Neural crest cell (in vitro differentiated cells): ENCODE measurements at regions not wholly inside any gene's neighbourhood (a gene's known extent, or its start where the extent isn't known, plus 50 kb on each side); places are given as distances from the start of the nearest gene placed in this dataset.

Source experiments
- DNase-seq: peaks from one replicate; pipeline ENCODE4 v3.0.0; 2021; ENCODE audit warnings: low read depth, mixed read lengths, low spot score
- H3K27ac Mint-ChIP-seq: one replicate; pipeline ENCODE4 v1.8.0; 2021; ENCODE audit warnings: mild to moderate bottlenecking, mixed read lengths; ENCODE audit not compliant: unreplicated experiment
- H3K27me3 Mint-ChIP-seq: 2 replicates; pipeline ENCODE4 v1.8.0; 2021; ENCODE audit warnings: low read depth, mild to moderate bottlenecking, mixed read lengths
- H3K36me3 Mint-ChIP-seq: 2 replicates; pipeline ENCODE4 v1.8.0; 2021; ENCODE audit warnings: low read depth, mild to moderate bottlenecking, mixed read lengths
- H3K4me1 Mint-ChIP-seq: 2 replicates; pipeline ENCODE4 v1.8.0; 2021; ENCODE audit warnings: mixed read lengths
- H3K4me3 Mint-ChIP-seq: one replicate; pipeline ENCODE4 v1.8.0; 2021; ENCODE audit warnings: mild to moderate bottlenecking, mixed read lengths
- H3K9me3 Mint-ChIP-seq: 2 replicates; pipeline ENCODE4 v1.8.0; 2021; ENCODE audit warnings: mixed read lengths
- TF ChIP-seq, protein P1 (sequence below): fragments of 200-600 bp; sonication (generic); conservative IDR thresholded peaks from 2 replicates; pipeline ENCODE4 v1.5.0; 2021; ENCODE audit warnings: antibody characterized with exemption, mild to moderate bottlenecking

DNA sequence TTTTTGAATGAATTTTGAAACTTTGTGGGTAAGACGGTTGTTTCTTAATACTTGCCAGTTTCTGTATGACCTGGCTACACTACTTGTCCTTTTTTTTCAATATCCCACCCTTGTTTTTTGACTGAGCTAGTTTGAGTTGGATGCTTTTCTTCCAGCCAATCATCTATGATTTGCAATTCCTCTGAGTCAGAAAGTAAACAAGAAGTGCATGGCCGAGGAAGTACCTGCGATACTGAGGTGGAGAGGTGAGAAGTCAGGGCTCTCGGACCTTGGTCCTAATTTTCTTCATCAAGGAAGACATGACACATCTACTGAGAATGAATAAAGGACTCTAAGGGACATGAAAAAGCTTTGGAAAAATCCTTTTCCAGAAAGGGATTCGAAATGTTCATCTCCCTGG is 185.7 kb downstream of the LINC00237 start:
- H3K4me1 Mint-ChIP-seq: no peaks in the 10 kb centered on the region
- DNase-seq: no peak
- peaks cover 19% of the 10 kb centered on the region for H3K9me3 Mint-ChIP-seq
- H3K27me3 Mint-ChIP-seq: peaks cover 10% of the 10 kb centered on the region
- H3K4me3 Mint-ChIP-seq: no peak overlapping the region
- H3K27ac Mint-ChIP-seq: no peak overlapping the region
- H3K36me3 Mint-ChIP-seq: no peaks in the 10 kb centered on the region
- TF ChIP-seq, protein P1, sequence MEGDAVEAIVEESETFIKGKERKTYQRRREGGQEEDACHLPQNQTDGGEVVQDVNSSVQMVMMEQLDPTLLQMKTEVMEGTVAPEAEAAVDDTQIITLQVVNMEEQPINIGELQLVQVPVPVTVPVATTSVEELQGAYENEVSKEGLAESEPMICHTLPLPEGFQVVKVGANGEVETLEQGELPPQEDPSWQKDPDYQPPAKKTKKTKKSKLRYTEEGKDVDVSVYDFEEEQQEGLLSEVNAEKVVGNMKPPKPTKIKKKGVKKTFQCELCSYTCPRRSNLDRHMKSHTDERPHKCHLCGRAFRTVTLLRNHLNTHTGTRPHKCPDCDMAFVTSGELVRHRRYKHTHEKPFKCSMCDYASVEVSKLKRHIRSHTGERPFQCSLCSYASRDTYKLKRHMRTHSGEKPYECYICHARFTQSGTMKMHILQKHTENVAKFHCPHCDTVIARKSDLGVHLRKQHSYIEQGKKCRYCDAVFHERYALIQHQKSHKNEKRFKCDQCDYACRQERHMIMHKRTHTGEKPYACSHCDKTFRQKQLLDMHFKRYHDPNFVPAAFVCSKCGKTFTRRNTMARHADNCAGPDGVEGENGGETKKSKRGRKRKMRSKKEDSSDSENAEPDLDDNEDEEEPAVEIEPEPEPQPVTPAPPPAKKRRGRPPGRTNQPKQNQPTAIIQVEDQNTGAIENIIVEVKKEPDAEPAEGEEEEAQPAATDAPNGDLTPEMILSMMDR: no peak

DNA sequence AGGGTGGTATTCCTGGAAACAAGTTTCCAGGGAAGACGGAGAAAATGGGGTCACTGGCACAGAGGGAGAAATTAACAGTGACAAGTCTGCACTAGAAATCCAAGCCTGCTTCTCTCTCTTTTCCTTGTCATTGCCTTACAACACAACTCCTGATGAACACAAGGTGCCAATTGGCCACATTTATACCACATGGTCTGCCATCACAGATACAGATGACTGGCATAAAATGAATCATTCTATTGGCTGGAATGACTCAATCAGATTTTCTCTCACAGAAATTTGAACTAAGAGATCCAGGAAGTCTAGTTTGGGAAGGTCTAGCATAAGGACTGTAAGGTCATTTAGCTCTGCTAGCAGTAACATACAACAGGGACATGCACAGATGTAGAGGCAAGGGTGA is 190.3 kb downstream of the LINC00237 start:
- Mint-ChIP-seq H3K9me3 (peaks cover 19% of the 10 kb centered on the region), H3K27ac (no peak overlapping the region), H3K27me3 (peaks cover 21% of the 10 kb centered on the region), H3K4me1 (no peaks in the 10 kb centered on the region), H3K36me3 (no peaks in the 10 kb centered on the region), H3K4me3 (no peak overlapping the region)
- TF ChIP-seq, protein P1: no peak
- no peak for DNase-seq

DNA sequence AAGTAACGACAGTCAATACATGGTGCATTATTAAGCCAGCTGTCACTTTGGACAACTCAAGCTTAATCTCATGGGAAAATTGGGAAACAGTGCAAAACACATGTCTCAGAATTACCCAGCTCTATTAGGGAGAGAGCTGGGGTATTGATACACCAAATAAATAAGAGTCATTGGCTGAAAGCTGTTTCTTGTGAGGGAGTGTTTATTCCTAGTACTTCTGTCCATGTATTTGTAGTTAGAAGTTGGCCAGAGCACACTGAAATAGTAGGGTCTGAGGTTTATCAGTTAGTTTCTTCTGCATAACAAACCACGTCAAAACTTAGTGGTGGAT is 192.0 kb upstream of the RALGAPA2 start:
- no peaks in the 10 kb centered on the region for H3K36me3 Mint-ChIP-seq
- H3K9me3 Mint-ChIP-seq: peaks cover 3% of the 10 kb centered on the region
- TF ChIP-seq, protein P1: no peak
- H3K27me3 Mint-ChIP-seq: peaks cover 19% of the 10 kb centered on the region
- no peak overlapping the region for H3K27ac Mint-ChIP-seq
- no peaks in the 10 kb centered on the region for H3K4me1 Mint-ChIP-seq
- H3K4me3 Mint-ChIP-seq: no peak overlapping the region
- no peak for DNase-seq

DNA sequence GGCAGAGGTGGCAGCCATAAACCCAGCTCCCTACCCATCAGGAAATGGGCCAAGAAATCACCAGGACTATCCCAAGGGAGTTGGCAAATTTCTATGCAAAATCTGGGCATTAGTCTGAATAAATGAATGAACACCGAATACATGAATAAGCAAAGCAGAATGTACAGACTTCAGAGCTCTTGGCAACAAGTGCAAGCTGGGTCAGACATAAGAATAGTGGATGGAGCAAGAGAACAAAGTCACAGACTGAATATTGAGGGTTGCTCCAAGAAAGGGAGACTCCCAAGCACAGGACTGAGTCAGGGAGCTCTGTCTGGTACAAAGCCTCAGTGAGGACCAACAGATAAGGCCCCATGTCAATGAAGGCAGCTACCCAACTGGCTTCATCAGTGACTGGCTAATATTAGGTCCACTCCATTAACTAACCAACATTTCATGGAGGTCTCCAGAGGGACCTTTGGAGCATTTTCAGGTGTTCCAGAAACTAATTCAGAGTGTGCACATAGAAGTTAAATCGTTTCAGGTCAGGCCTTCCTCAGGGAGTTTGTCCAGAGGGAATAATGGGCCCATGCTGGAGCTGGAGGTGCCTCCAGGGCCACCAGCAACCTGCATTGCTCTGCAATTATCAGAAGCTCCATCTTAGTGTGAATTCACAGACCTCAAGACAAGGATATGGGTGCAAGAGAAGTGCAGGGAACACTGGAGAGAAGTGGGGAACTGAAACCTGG is 191.5 kb upstream of the RALGAPA2 start:
- TF ChIP-seq, protein P1: no peak
- Mint-ChIP-seq H3K9me3 (peaks cover 3% of the 10 kb centered on the region), H3K36me3 (no peaks in the 10 kb centered on the region), H3K4me3 (no peak overlapping the region), H3K27me3 (peaks cover 16% of the 10 kb centered on the region), H3K4me1 (no peaks in the 10 kb centered on the region), H3K27ac (no peak overlapping the region)
- DNase-seq: no peak

DNA sequence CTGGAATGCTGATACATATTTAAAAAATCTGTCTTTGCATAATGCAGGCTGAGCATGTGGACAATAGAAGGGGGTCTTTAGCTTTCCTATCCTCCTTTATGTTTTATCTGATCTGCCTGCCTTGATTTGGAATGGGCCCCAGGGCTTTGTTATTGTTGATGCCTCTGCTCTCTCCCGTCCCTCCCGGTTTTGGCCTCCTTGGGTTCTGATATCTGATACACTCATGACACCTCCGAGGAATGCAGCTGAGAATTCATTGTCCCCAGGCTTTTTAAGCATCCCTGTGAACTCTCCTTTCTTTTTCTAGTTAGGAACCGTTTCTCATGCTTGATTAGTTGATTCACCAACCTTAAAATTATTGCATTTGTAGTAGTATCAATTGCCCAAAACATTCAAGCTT is 185.5 kb upstream of the RALGAPA2 start:
- peak overlapping the region; percentile 76 for H3K27ac Mint-ChIP-seq
- H3K4me3 Mint-ChIP-seq: no peak overlapping the region
- no peak for DNase-seq
- H3K27me3 Mint-ChIP-seq: peaks cover 37% of the 10 kb centered on the region
- no peaks in the 10 kb centered on the region for H3K9me3 Mint-ChIP-seq
- H3K4me1 Mint-ChIP-seq: peaks cover 15% of the 10 kb centered on the region
- H3K36me3 Mint-ChIP-seq: peaks cover 3% of the 10 kb centered on the region
- TF ChIP-seq, protein P1: no peak
